ENCODE measurements at regions not wholly inside any gene's neighbourhood (a gene's known extent, or its start where the extent isn't known, plus 50 kb on each side); places are given as distances from the start of the nearest gene placed in this dataset.

DNA sequence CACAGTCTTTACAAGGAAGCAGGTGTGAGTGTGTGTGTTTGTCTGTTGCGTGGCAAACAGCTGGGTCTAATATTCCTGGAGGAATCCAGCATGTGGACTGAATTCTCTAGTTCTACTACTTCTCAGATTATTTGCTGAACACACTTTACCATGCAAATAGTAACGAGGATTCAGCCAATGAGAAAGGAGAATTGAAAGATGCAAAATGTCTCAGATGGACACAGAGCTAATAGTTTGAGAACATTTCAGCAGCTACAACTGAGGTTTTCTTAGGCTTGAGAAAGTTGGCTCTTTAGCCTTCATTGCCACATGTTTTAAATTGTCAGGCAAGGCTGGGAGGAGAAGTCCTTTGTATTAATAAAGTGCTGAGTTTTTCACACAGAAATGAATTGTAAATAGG lies 568.0 kb upstream of the MDFIC2 start:
- no peaks in the 10 kb centered on the region for H3K36me3 ChIP-seq (ENCODE audit: control insufficient read depth, insufficient read depth, low read length)
- no peak for DNase-seq (ENCODE audit: extremely low read depth, insufficient read length)

DNA sequence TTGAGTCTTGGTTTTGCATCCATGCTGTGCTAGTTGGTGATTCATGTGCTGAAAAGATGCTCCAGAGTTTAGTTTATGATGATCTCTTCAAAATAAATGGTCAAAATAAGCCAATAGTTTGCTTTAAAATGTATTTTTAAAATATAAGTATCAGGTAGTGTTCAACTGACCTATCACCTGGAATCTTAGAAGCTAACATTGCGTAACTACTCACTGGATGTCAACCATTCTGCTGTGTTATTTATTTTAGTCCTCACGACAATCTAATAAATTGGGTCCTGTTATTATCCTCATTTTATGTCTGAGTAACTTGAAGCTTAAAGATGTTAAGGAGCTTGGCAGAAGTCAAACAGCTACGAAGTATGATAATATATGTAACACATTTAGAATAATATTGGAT lies 563.7 kb upstream of the MDFIC2 start:
- no peaks in the 10 kb centered on the region for H3K27me3 ChIP-seq (replicated peaks; ENCODE audit: control insufficient read depth, insufficient read depth, low read length)
- H3K36me3 ChIP-seq (ENCODE audit: control insufficient read depth, insufficient read depth, low read length), result no peaks in the 10 kb centered on the region
- H3K4me3 ChIP-seq (replicated peaks; ENCODE audit: low read depth, low read length), result no peak overlapping the region
- no peak for DNase-seq (ENCODE audit: extremely low read depth, insufficient read length)
- TF ChIP-seq, protein P1, sequence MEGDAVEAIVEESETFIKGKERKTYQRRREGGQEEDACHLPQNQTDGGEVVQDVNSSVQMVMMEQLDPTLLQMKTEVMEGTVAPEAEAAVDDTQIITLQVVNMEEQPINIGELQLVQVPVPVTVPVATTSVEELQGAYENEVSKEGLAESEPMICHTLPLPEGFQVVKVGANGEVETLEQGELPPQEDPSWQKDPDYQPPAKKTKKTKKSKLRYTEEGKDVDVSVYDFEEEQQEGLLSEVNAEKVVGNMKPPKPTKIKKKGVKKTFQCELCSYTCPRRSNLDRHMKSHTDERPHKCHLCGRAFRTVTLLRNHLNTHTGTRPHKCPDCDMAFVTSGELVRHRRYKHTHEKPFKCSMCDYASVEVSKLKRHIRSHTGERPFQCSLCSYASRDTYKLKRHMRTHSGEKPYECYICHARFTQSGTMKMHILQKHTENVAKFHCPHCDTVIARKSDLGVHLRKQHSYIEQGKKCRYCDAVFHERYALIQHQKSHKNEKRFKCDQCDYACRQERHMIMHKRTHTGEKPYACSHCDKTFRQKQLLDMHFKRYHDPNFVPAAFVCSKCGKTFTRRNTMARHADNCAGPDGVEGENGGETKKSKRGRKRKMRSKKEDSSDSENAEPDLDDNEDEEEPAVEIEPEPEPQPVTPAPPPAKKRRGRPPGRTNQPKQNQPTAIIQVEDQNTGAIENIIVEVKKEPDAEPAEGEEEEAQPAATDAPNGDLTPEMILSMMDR (IDR thresholded peaks at IDR 0.05; ENCODE audit: insufficient read depth, low read length, poor library complexity, severe bottlenecking), result no peak

More for the DNA sequence above, 568.0 kb upstream of the MDFIC2 start:
- TF ChIP-seq, protein P1 (IDR thresholded peaks at IDR 0.05; ENCODE audit: insufficient read depth, low read length, poor library complexity, severe bottlenecking), result no peak
- H3K27me3 ChIP-seq (replicated peaks; ENCODE audit: control insufficient read depth, insufficient read depth, low read length), result no peaks in the 10 kb centered on the region
- no peak overlapping the region for H3K4me3 ChIP-seq (replicated peaks; ENCODE audit: low read depth, low read length)

DNA sequence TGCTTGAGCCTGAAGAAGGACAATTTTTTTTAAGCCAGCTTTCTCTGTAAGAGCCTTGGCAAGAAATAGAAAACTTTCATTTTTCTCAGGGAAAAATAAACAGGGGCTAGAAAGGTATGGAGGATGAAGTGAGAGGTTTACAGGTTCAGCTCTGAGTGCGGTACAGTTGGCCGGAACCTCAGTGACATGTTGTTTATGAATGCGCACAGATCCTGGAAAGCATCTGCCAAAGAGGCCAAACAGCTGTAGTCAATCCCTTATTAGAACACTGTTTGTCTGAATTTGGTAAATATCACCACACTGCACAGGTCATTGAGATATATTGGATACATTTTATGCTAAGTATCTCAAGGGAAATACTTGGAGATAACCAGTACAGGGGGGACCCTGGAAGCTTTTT lies 561.8 kb upstream of the MDFIC2 start:
- no peaks in the 10 kb centered on the region for H3K27me3 ChIP-seq (replicated peaks; ENCODE audit: control insufficient read depth, insufficient read depth, low read length)
- no peak for DNase-seq (ENCODE audit: extremely low read depth, insufficient read length)
- H3K36me3 ChIP-seq (ENCODE audit: control insufficient read depth, insufficient read depth, low read length), result no peaks in the 10 kb centered on the region
- TF ChIP-seq, protein P1 (IDR thresholded peaks at IDR 0.05; ENCODE audit: insufficient read depth, low read length, poor library complexity, severe bottlenecking), result no peak
- H3K4me3 ChIP-seq (replicated peaks; ENCODE audit: low read depth, low read length), result no peak overlapping the region

DNA sequence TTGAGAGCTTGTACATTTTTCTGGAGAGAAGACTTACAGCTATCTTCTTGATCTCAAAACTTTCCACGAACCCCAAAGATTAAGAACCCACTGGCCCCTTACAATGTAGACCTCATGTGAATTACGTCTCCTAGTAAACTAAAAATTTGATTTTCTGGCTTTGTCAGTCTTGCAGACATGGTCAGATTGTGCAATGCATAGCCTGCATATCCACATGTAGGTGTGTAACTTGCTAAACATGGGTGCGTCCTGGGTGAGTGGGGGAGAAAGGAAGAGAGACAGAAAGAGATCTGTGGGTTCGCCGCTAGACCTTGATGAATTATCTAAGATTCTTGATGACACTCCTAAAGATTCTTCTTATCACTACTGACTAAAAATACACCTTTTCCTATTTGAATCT lies 561.2 kb upstream of the MDFIC2 start:
- no peak overlapping the region for H3K4me3 ChIP-seq (replicated peaks; ENCODE audit: low read depth, low read length)
- H3K27me3 ChIP-seq (replicated peaks; ENCODE audit: control insufficient read depth, insufficient read depth, low read length), result no peaks in the 10 kb centered on the region
- H3K36me3 ChIP-seq (ENCODE audit: control insufficient read depth, insufficient read depth, low read length), result no peaks in the 10 kb centered on the region
- DNase-seq (ENCODE audit: extremely low read depth, insufficient read length), result no peak
- TF ChIP-seq, protein P1 (IDR thresholded peaks at IDR 0.05; ENCODE audit: insufficient read depth, low read length, poor library complexity, severe bottlenecking), result no peak

DNA sequence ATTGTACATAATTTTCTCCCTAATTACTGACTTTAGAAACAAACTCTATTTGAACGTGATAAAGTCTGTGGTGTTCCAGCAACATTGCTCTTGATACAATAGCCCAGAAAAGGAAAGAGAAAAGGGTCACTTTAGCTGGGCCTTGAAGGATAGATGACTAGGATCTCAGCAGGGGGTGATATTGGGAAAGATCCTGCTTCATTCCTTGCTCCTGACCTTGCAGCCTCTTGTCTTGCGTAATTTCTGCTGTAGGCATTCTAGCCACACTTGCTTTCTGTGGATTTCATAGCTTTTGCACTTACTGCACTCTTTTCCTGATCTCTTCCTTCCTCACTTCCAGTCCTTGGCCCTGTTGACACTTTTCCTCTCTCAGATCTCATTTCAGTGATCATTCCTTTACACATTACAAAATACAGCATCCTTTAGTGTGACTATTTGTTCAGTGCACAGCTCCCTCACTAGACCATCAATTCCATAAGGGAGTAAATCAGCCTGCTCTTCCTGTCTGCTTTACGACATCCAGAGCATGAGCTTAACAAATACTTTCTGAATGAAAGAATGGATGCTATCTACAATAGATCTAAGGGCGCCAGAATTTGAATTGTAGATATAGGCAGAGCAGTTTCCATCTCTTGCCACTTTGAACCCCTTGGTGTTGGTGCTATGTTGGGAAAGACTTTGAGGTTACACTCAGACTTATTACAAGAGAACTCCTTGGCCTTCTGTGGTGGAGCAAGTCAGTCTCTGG lies 559.6 kb upstream of the MDFIC2 start:
- TF ChIP-seq, protein P1 (IDR thresholded peaks at IDR 0.05; ENCODE audit: insufficient read depth, low read length, poor library complexity, severe bottlenecking), result no peak
- Histone ChIP-seq H3K4me3 (replicated peaks; ENCODE audit: low read depth, low read length) (no peak overlapping the region), H3K36me3 (ENCODE audit: control insufficient read depth, insufficient read depth, low read length) (no peaks in the 10 kb centered on the region), H3K27me3 (replicated peaks; ENCODE audit: control insufficient read depth, insufficient read depth, low read length) (no peaks in the 10 kb centered on the region)
- DNase-seq (ENCODE audit: extremely low read depth, insufficient read length), result no peak

DNA sequence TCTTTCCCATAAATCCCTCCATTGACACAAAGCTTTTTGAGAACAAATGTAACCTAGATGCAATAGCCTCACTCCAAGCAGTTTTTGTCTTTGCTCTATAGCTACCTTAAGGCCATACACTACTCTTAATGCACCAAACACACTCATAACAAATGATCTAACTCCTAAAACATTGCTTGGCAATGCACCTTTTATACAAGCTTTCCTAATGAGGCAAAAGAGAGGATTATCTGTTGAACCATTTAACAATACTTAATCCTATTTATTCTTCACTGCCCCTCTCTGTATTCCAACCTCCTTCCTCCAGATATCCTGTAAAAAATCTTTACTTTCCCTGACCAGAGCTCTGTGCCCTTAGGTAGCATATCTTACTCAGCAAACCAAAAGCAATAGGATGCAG lies 558.1 kb upstream of the MDFIC2 start:
- H3K4me3 ChIP-seq (replicated peaks; ENCODE audit: low read depth, low read length), result no peak overlapping the region
- TF ChIP-seq, protein P1 (IDR thresholded peaks at IDR 0.05; ENCODE audit: insufficient read depth, low read length, poor library complexity, severe bottlenecking), result no peak
- H3K27me3 ChIP-seq (replicated peaks; ENCODE audit: control insufficient read depth, insufficient read depth, low read length), result no peaks in the 10 kb centered on the region
- no peaks in the 10 kb centered on the region for H3K36me3 ChIP-seq (ENCODE audit: control insufficient read depth, insufficient read depth, low read length)
- no peak for DNase-seq (ENCODE audit: extremely low read depth, insufficient read length)

All from GM06990 (cell line).